C4-2B (cell line): ENCODE measurements at regions not wholly inside any gene's neighbourhood (a gene's known extent, or its start where the extent isn't known, plus 50 kb on each side); places are given as distances from the start of the nearest gene placed in this dataset.
"Not testable (repeated sequence)": the region's sequence is repeated elsewhere in the genome, so short reads cannot be mapped to it uniquely, and the experiment has no call there.

Experiments used
- H3K27ac ChIP-seq: fragments of 450-650 bp; 2 replicates; pipeline ENCODE4 v1.5.1; 2017
- CTCF ChIP-seq: fragments of 450-650 bp; conservative IDR thresholded peaks from 2 replicates; pipeline ENCODE4 v1.5.1; 2017; ENCODE audit warnings: mild to moderate bottlenecking
- ZFX ChIP-seq: fragments of 450-650 bp; IDR thresholded peaks from 2 replicates; pipeline ENCODE4 v1.6.1; 2017

- TF ChIP-seq ZFX = no peak
- TF ChIP-seq CTCF = no peak
- no peak overlapping the region for H3K27ac ChIP-seq
These were observed 193.0 kb downstream of the NAA11 start for GRCh38 chr4:79132826-79133225.

GRCh38 chr4:79121875-79122358, 182.7 kb upstream of the PAQR3 start:
- TF ChIP-seq ZFX (no peak), CTCF (no peak)
- no peak overlapping the region for H3K27ac ChIP-seq

DNA sequence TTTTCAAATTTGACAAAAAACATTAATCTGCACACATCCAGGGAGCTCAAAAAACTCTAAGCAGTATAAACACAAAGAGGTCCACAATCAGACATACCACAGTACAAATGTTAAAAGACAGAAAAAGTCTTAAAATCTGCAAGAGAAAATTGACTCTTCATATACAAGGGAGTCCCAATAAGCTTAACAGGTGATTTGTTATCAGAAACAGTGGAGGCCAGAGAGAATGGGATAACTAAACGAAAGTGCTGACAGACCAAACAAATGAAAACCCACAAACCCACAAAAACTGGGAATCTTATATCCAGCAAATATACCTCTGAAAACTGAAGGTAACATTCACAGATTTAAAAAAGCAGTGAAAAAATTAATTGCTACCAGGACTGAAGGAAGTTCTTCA, 182.0 kb upstream of the PAQR3 start:
- TF ChIP-seq ZFX (no peak), CTCF (no peak)
- H3K27ac ChIP-seq = no peak overlapping the region

GRCh38 chr4:79117051-79117450, 177.8 kb upstream of the PAQR3 start:
- not testable (repeated sequence) for H3K27ac ChIP-seq

GRCh38 chr4:79107014-79107413, 167.8 kb upstream of the PAQR3 start:
- TF ChIP-seq ZFX (no peak), CTCF (no peak)
- H3K27ac ChIP-seq = no peak overlapping the region

DNA sequence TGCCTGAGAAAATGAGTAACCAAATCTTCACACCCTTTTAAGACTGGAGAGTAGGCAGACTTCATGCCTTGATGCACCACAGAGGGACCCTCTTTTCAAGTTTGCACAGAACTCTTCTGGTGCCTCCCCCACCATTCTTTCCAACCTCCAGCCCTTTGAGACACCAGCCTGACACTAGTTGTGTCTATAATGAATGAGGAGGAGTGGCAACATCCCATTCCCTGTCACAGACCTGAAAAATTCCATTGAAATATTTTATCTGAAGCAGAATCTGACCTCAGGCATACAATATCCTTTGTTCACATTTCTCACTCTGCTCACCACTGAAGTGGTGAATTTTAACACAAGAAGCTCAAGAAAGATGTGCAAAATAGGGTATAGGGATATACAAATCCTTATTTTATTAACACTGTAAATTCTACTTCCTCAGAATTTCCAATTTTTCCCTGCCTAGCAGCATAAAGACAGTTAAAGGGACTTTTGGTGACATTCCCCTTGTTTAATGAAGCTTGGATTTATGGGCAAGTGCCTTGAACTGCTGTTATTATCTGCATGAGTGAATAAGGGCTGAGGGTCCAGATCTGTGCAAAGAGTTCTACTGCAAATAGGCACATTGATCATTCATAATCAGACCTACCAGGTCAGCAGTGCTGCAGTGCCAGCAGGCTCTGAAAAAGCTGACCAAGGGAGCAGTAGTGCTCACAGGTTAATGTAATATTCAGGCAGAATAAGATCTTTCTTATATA, 149.9 kb upstream of the PAQR3 start:
- H3K27ac ChIP-seq = no peak overlapping the region
- no peak for TF ChIP-seq CTCF
- no peak for TF ChIP-seq ZFX

DNA sequence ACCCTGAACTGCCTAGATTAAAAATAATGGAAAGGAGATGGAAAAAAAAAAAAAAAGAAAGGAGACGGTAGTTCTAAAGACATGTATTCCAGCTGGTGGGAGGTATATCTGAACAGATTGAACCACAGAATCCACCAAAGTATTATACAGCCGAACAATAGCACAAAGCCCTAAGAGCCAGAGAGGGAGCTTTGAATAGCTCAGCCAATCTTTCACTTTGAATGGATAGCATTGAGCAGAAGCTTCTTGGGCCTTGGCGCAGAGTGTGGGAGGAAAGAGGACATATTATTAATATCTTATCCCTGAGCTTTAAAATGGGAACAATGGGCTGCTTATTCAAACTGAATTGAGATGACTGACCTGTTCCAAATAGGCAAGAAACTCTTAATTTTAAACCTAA, 147.8 kb upstream of the PAQR3 start:
- TF ChIP-seq CTCF = no peak
- TF ChIP-seq ZFX = no peak

DNA sequence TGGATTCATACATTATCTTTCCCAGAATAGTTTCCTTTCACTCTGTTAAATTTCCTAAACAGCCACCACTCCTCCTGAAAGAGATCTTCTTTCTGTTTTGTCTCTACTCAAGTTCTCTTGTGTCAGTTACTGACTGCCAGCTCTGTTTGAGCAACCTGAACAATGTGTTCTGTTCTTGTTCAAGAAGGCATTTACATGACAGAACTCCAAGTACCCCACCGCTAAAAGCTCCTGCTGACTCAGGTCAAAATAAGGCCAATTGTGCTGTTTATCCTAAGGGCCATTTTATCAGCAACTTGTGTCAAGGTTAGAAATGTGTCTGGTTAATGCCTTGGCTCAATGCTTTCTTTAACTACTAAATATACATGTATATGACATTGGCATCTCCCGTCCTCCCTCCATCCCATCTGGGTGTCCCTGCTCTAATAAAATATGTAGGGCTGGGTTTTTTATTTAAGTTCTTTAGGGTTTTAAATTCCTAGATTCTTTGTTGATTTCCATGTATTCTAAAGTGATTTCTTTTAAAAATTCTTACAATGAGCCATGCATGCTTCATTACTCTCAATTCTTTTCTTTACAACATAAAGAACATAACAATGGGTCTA, 144.3 kb upstream of the PAQR3 start:
- TF ChIP-seq CTCF (no peak), ZFX (no peak)
- H3K27ac ChIP-seq = no peak overlapping the region

More for the DNA sequence above, 147.8 kb upstream of the PAQR3 start:
- H3K27ac ChIP-seq = no peak overlapping the region
